Liver (tissue), 8 donors: ENCODE measurements at regions not wholly inside any gene's neighbourhood (a gene's known extent, or its start where the extent isn't known, plus 50 kb on each side); places are given as distances from the start of the nearest gene placed in this dataset.

Experiments used
- DNase-seq: peaks from one replicate; pipeline ENCODE4 v3.0.0-alpha.2; 2017; ENCODE audit warnings: low spot score
- H3K27ac ChIP-seq, 2 donors: one replicate each; pipeline ENCODE4 v1.7.0; 2013; ENCODE audit warnings: inconsistent platforms in 2 of 2, low read length in 2 of 2, control low read depth in 1 of 2, low read depth in 1 of 2, mild to moderate bottlenecking in 1 of 2
- H3K27me3 ChIP-seq, 4 donors: one replicate each; pipeline versions ENCODE4 v1.6.1 to v1.7.0; 2013; ENCODE audit warnings: low read length in 3 of 4, inconsistent platforms in 1 of 4, mild to moderate bottlenecking in 1 of 4, moderate library complexity in 1 of 4; ENCODE audit not compliant: control insufficient read depth in 4 of 4, insufficient read depth in 4 of 4
- H3K36me3 ChIP-seq, 4 donors: one replicate each; pipeline versions ENCODE4 v1.6.1 to v1.7.0; 2013; ENCODE audit warnings: low read length in 3 of 4, mild to moderate bottlenecking in 3 of 4, low read depth in 1 of 4, moderate library complexity in 1 of 4; ENCODE audit not compliant: control insufficient read depth in 4 of 4, insufficient read depth in 3 of 4
- H3K4me1 ChIP-seq, 4 donors: one replicate each; pipeline versions ENCODE4 v1.6.1 to v1.7.0; 2013; ENCODE audit warnings: low read length in 3 of 4, mild to moderate bottlenecking in 3 of 4, moderate library complexity in 1 of 4; ENCODE audit not compliant: control insufficient read depth in 4 of 4, insufficient read depth in 4 of 4
- H3K4me3 ChIP-seq, 3 donors: one replicate each; pipeline versions ENCODE4 v1.6.1 to v1.7.0; 2013; ENCODE audit warnings: low read length in 3 of 3, control low read depth in 1 of 3, low read depth in 1 of 3, mild to moderate bottlenecking in 1 of 3
- H3K9ac ChIP-seq, 2 donors: one replicate each; pipeline ENCODE4 v1.7.0; 2013; ENCODE audit warnings: low read length in 2 of 2, mild to moderate bottlenecking in 2 of 2, moderate library complexity in 2 of 2, control low read depth in 1 of 2, low read depth in 1 of 2
- H3K9me3 ChIP-seq, 4 donors: one replicate each; pipeline versions ENCODE4 v1.6.1 to v1.7.0; 2013; ENCODE audit warnings: low read length in 3 of 4; ENCODE audit not compliant: control insufficient read depth in 4 of 4
- EGR1 ChIP-seq, 2 donors: IDR thresholded peaks; 2 replicates each; pipeline ENCODE4 v1.6.1; 2016 to 2018; ENCODE audit warnings: antibody characterized with exemption in 2 of 2, low read depth in 2 of 2
- FOXA1 ChIP-seq: IDR thresholded peaks from 2 replicates; pipeline ENCODE4 v1.6.1; 2016; ENCODE audit warnings: antibody characterized with exemption
- FOXA2 ChIP-seq: IDR thresholded peaks from 2 replicates; pipeline ENCODE4 v1.6.1; 2016; ENCODE audit warnings: antibody characterized with exemption
- GABPA ChIP-seq, 2 donors: IDR thresholded peaks in 1 of 2; conservative IDR thresholded peaks in 1 of 2; 2 replicates each; pipeline ENCODE4 v1.6.1; 2016; ENCODE audit warnings: antibody characterized with exemption in 2 of 2, mild to moderate bottlenecking in 1 of 2, moderate library complexity in 1 of 2
- HNF4A ChIP-seq, 2 donors: conservative IDR thresholded peaks; 2 replicates each; pipeline ENCODE4 v1.6.1; 2016; ENCODE audit warnings: antibody characterized with exemption in 2 of 2, mild to moderate bottlenecking in 2 of 2
- HNF4G ChIP-seq: IDR thresholded peaks from 2 replicates; pipeline ENCODE4 v1.6.1; 2016; ENCODE audit warnings: antibody characterized with exemption
- JUND ChIP-seq, 2 donors: IDR thresholded peaks; 2 replicates each; pipeline ENCODE4 v1.6.1; 2016; ENCODE audit warnings: antibody characterized with exemption in 2 of 2
- NR2F2 ChIP-seq: IDR thresholded peaks from 2 replicates; pipeline ENCODE4 v1.6.1; 2016; ENCODE audit warnings: antibody characterized with exemption
- RAD21 ChIP-seq, 2 donors: IDR thresholded peaks; 2 replicates each; pipeline ENCODE4 v1.6.1; 2016; ENCODE audit warnings: antibody characterized with exemption in 2 of 2, mild to moderate bottlenecking in 2 of 2
- RXRA ChIP-seq, 2 donors: IDR thresholded peaks; 2 replicates each; pipeline ENCODE4 v1.6.1; 2017 to 2018; ENCODE audit warnings: antibody characterized with exemption in 2 of 2, mild to moderate bottlenecking in 1 of 2
- SP1 ChIP-seq: IDR thresholded peaks from 2 replicates; pipeline ENCODE4 v1.6.1; 2018; ENCODE audit warnings: antibody characterized with exemption, mild to moderate bottlenecking
- TAF1 ChIP-seq: conservative IDR thresholded peaks from 2 replicates; pipeline ENCODE4 v1.6.1; 2016; ENCODE audit warnings: antibody characterized with exemption, mild to moderate bottlenecking
- YY1 ChIP-seq: IDR thresholded peaks from 2 replicates; pipeline ENCODE4 v1.6.1; 2016; ENCODE audit warnings: antibody characterized with exemption, mild to moderate bottlenecking
- WGBS: extraction: QIAGEN DNeasy Blood & Tissue Kit; methylation state at CpG from one replicate; pipeline ENCODE4 v1.1.7; 2013; 5-methylcytosine and 5-hydroxymethylcytosine counted together
- TF ChIP-seq, protein P1 (sequence below): IDR thresholded peaks from 2 replicates; pipeline ENCODE4 v1.6.1; 2016; ENCODE audit warnings: antibody characterized with exemption
- TF ChIP-seq, protein P2 (sequence below): IDR thresholded peaks from 2 replicates; pipeline ENCODE4 v1.6.1; 2016; ENCODE audit warnings: antibody characterized with exemption
- TF ChIP-seq, protein P3 (sequence below): IDR thresholded peaks from 2 replicates; pipeline ENCODE4 v1.6.1; 2016; ENCODE audit warnings: antibody characterized with exemption, mild to moderate bottlenecking
- TF ChIP-seq, protein P4 (sequence below): IDR thresholded peaks from 2 replicates; pipeline ENCODE4 v1.6.1; 2016; ENCODE audit warnings: antibody characterized with exemption
- TF ChIP-seq, protein P5 (sequence below): fragments of 150-350 bp; IDR thresholded peaks from 2 replicates; pipeline ENCODE4 v1.5.1; 2017; ENCODE audit warnings: improper control_type of control experiment, low read depth, low read length; ENCODE audit not compliant: missing input control
- donor health status: healthy.
- donor health status: healthy.
- donor health status: healthy.
- donor health status: healthy.
- donor health status: healthy.

DNA sequence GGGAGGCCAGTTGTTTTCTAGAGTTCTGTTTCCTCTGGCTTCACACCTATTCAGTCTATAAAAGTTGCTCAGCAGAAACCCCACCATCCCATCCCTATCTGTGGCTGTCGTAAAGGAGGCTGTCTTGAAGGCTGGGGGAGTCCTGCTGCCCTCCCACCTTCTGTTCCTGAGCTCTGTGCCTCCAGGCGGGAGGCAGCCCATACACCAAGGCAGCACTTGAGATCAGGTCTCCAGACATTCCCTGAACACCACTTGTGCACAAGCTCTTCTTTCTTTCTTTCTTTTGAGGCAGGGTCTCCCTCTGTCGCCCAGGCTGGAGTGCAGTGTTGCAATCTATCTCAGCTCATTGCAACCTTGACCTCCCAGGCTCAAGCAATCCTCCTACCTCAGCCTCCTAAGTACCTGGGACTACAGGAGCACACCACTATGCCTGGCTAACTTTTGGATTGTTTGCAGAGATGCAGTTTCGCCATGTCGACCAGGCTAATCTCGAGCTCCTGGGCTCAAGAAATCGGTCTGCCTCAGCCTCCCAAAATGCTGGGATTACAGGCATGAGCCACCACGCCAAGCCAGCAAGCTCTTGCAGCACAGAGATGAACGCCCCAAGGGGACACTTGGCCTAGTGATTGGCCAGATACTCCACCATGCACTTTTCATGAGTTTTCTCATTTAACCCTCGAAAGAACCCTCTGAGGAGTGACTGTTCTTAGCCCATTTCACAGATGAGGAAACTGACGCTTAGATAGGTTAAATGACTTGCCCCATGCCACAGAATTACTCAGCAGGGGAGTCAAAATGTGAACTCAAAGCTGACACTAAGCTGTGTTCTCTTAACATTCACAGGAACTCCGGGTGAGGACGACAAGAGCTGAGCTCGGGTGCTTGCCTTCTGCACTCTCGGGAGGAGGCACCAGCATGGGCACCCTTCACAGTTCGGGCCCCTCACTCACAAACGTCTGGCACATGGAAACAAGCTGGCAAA, 55.8 kb upstream of the ENPP6 start:
- H3K4me3 ChIP-seq = no peak overlapping the region
- WGBS = 85% methylated on average over 17 of the region's 17 CpGs
- DNase-seq = no peak

More for the DNA sequence above, 55.8 kb upstream of the ENPP6 start:
- Histone ChIP-seq H3K9ac (no peak overlapping the region), H3K27me3 (no peaks in the 10 kb centered on the region), H3K4me1 (no peaks in the 10 kb centered on the region), H3K36me3 (no peaks in the 10 kb centered on the region), H3K9me3 (no peaks in the 10 kb centered on the region), H3K27ac (no peak overlapping the region)
- TF ChIP-seq RXRA (IDR thresholded peaks at IDR 0.05) = no peak
- TF ChIP-seq RAD21 (IDR thresholded peaks at IDR 0.05) = no peak
- no peak for TF ChIP-seq FOXA2
- TF ChIP-seq, protein P1, sequence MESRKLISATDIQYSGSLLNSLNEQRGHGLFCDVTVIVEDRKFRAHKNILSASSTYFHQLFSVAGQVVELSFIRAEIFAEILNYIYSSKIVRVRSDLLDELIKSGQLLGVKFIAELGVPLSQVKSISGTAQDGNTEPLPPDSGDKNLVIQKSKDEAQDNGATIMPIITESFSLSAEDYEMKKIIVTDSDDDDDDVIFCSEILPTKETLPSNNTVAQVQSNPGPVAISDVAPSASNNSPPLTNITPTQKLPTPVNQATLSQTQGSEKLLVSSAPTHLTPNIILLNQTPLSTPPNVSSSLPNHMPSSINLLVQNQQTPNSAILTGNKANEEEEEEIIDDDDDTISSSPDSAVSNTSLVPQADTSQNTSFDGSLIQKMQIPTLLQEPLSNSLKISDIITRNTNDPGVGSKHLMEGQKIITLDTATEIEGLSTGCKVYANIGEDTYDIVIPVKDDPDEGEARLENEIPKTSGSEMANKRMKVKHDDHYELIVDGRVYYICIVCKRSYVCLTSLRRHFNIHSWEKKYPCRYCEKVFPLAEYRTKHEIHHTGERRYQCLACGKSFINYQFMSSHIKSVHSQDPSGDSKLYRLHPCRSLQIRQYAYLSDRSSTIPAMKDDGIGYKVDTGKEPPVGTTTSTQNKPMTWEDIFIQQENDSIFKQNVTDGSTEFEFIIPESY = no peak
- TF ChIP-seq TAF1 = no peak
- TF ChIP-seq, protein P2, sequence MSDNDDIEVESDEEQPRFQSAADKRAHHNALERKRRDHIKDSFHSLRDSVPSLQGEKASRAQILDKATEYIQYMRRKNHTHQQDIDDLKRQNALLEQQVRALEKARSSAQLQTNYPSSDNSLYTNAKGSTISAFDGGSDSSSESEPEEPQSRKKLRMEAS = no peak
- TF ChIP-seq FOXA1 = no peak
- no peak for TF ChIP-seq GABPA (IDR thresholded peaks at IDR 0.05 in 1 of 2, conservative IDR thresholded peaks at IDR 0.05 in 1 of 2)
- no peak for TF ChIP-seq SP1
- TF ChIP-seq HNF4G = no peak
- TF ChIP-seq, protein P3, sequence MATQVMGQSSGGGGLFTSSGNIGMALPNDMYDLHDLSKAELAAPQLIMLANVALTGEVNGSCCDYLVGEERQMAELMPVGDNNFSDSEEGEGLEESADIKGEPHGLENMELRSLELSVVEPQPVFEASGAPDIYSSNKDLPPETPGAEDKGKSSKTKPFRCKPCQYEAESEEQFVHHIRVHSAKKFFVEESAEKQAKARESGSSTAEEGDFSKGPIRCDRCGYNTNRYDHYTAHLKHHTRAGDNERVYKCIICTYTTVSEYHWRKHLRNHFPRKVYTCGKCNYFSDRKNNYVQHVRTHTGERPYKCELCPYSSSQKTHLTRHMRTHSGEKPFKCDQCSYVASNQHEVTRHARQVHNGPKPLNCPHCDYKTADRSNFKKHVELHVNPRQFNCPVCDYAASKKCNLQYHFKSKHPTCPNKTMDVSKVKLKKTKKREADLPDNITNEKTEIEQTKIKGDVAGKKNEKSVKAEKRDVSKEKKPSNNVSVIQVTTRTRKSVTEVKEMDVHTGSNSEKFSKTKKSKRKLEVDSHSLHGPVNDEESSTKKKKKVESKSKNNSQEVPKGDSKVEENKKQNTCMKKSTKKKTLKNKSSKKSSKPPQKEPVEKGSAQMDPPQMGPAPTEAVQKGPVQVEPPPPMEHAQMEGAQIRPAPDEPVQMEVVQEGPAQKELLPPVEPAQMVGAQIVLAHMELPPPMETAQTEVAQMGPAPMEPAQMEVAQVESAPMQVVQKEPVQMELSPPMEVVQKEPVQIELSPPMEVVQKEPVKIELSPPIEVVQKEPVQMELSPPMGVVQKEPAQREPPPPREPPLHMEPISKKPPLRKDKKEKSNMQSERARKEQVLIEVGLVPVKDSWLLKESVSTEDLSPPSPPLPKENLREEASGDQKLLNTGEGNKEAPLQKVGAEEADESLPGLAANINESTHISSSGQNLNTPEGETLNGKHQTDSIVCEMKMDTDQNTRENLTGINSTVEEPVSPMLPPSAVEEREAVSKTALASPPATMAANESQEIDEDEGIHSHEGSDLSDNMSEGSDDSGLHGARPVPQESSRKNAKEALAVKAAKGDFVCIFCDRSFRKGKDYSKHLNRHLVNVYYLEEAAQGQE = no peak
- TF ChIP-seq, protein P4, sequence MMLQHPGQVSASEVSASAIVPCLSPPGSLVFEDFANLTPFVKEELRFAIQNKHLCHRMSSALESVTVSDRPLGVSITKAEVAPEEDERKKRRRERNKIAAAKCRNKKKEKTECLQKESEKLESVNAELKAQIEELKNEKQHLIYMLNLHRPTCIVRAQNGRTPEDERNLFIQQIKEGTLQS = no peak
- TF ChIP-seq HNF4A (conservative IDR thresholded peaks at IDR 0.05) = no peak
- TF ChIP-seq EGR1 (IDR thresholded peaks at IDR 0.05; ENCODE audit: low read depth in 2 of 2) = no peak
- no peak for TF ChIP-seq YY1
- no peak for TF ChIP-seq NR2F2
- TF ChIP-seq, protein P5, sequence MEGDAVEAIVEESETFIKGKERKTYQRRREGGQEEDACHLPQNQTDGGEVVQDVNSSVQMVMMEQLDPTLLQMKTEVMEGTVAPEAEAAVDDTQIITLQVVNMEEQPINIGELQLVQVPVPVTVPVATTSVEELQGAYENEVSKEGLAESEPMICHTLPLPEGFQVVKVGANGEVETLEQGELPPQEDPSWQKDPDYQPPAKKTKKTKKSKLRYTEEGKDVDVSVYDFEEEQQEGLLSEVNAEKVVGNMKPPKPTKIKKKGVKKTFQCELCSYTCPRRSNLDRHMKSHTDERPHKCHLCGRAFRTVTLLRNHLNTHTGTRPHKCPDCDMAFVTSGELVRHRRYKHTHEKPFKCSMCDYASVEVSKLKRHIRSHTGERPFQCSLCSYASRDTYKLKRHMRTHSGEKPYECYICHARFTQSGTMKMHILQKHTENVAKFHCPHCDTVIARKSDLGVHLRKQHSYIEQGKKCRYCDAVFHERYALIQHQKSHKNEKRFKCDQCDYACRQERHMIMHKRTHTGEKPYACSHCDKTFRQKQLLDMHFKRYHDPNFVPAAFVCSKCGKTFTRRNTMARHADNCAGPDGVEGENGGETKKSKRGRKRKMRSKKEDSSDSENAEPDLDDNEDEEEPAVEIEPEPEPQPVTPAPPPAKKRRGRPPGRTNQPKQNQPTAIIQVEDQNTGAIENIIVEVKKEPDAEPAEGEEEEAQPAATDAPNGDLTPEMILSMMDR = no peak
- TF ChIP-seq JUND (IDR thresholded peaks at IDR 0.05) = no peak
